NB4 (cell line): ENCODE measurements at regions not wholly inside any gene's neighbourhood (a gene's known extent, or its start where the extent isn't known, plus 50 kb on each side); places are given as distances from the start of the nearest gene placed in this dataset.

Experiments
- DNase-seq: peaks from one replicate; pipeline ENCODE4 v3.0.0; 2010; ENCODE audit warnings: low read depth
- H3K4me3 ChIP-seq: one replicate; pipeline ENCODE4 v1.5.1; 2011; ENCODE audit warnings: mild to moderate bottlenecking, low read depth, low read length, moderate library complexity
- CTCF ChIP-seq: IDR thresholded peaks from one replicate; pipeline ENCODE4 v1.5.1; 2012; ENCODE audit warnings: low read depth, low read length
- MAX ChIP-seq: IDR thresholded peaks from 2 replicates; pipeline ENCODE4 v1.6.1; 2011; ENCODE audit warnings: low read depth, low read length
- MYC ChIP-seq: IDR thresholded peaks from 2 replicates; pipeline ENCODE4 v1.6.1; 2011; ENCODE audit warnings: low read depth, low read length
- POLR2A ChIP-seq: IDR thresholded peaks from 2 replicates; pipeline ENCODE4 v1.6.1; 2011; ENCODE audit warnings: mild to moderate bottlenecking; ENCODE audit not compliant: insufficient read length; ENCODE audit errors: extremely low read depth

GRCh38 chr2:67660015-67660602, 263.0 kb downstream of the ETAA1 start:
- DNase-seq = no peak
- TF ChIP-seq CTCF = no peak
- TF ChIP-seq MYC = no peak
- TF ChIP-seq POLR2A = no peak
- TF ChIP-seq MAX = no peak
- no peak overlapping the region for H3K4me3 ChIP-seq

- no peak for DNase-seq
- TF ChIP-seq MAX (no peak), CTCF (no peak), MYC (no peak), POLR2A (no peak)
- H3K4me3 ChIP-seq = no peak overlapping the region
Measured at GRCh38 chr2:67660871-67661270, 263.7 kb downstream of the ETAA1 start.

- TF ChIP-seq CTCF (no peak), POLR2A (no peak), MYC (no peak), MAX (no peak)
- no peak overlapping the region for H3K4me3 ChIP-seq
- DNase-seq = no peak
Measured at GRCh38 chr2:67662222-67662621, 265.1 kb downstream of the ETAA1 start.

GRCh38 chr2:67663776-67664175, 266.6 kb downstream of the ETAA1 start:
- no peak for TF ChIP-seq MYC
- no peak for TF ChIP-seq CTCF
- no peak for TF ChIP-seq POLR2A
- no peak for TF ChIP-seq MAX
- no peak overlapping the region for H3K4me3 ChIP-seq
- DNase-seq = no peak

GRCh38 chr2:67666386-67667053, 269.4 kb downstream of the ETAA1 start:
- TF ChIP-seq MAX (no peak), POLR2A (no peak), MYC (no peak), CTCF (no peak)
- DNase-seq = no peak
- H3K4me3 ChIP-seq = no peak overlapping the region
